ENCODE measurements at regions not wholly inside any gene's neighbourhood (a gene's known extent, or its start where the extent isn't known, plus 50 kb on each side); places are given as distances from the start of the nearest gene placed in this dataset.
"Not testable (repeated sequence)": the region's sequence is repeated elsewhere in the genome, so short reads cannot be mapped to it uniquely, and the experiment has no call there.

GRCh38 chr5:82437565-82437964 lies 159.4 kb upstream of the RPS23 start:
- H3K4me3 ChIP-seq, H3K27me3 ChIP-seq, H3K9me3 ChIP-seq, DNase-seq, H3K36me3 ChIP-seq: not testable (repeated sequence)

GRCh38 chr5:82436291-82436690 lies 158.1 kb upstream of the RPS23 start:
- Histone ChIP-seq H3K27me3 (no peaks in the 10 kb centered on the region), H3K36me3 (no peaks in the 10 kb centered on the region), H3K4me3 (no peak overlapping the region), H3K9me3 (peaks cover 3% of the 10 kb centered on the region)
- DNase-seq: no peak

GRCh38 chr5:82434696-82435660 lies 156.8 kb upstream of the RPS23 start:
- not testable (repeated sequence) for H3K4me3 ChIP-seq, H3K9me3 ChIP-seq, DNase-seq, H3K27me3 ChIP-seq, H3K36me3 ChIP-seq

DNA sequence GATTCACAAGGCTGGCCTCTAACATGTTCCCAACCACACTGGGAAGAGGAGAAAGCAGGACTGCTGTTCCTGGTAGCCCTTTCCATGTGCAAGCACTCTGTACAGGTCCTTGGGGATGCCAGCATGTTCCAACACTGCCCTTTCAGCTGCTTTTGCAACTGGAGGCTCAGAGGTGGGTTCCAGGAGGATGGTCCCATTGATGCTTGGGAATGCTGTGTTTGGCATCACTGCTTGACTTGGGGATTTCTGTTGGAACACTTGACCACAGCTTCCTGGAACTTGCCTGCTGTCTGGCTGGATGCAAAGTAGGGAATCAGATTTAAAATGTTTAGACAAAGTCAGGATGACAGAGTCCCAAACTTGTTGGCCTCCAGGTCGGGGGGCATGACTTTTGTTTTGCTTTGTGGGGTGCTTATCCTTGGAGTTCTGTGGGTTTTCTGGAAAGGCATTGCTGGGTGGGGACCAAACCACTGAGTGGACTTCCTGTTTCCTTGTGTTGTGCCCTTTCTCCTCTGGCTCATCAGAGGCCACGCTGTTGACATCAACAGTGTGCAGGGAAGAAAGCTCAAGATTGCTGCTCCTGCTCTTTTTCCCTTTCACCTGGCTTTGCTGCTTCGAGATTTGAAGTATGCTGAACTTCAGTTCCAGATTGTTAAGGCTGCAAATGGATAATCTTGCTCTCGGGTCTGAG lies 148.5 kb upstream of the RPS23 start:
- H3K9me3 ChIP-seq: 0 out of 2 replicates have a peak, but pooled peaks cover 3% of the 10 kb centered on the region
- no peak for DNase-seq
- H3K4me3 ChIP-seq: no peak overlapping the region
- H3K36me3 ChIP-seq: no peaks in the 10 kb centered on the region
- H3K27me3 ChIP-seq: no peaks in the 10 kb centered on the region

GRCh38 chr5:82425591-82425990 lies 147.4 kb upstream of the RPS23 start:
- peak; percentile 69 for DNase-seq
- Histone ChIP-seq H3K9me3 (0 out of 2 replicates have a peak, but pooled peaks cover 3% of the 10 kb centered on the region), H3K27me3 (no peaks in the 10 kb centered on the region), H3K36me3 (no peaks in the 10 kb centered on the region), H3K4me3 (no peak overlapping the region)

DNA sequence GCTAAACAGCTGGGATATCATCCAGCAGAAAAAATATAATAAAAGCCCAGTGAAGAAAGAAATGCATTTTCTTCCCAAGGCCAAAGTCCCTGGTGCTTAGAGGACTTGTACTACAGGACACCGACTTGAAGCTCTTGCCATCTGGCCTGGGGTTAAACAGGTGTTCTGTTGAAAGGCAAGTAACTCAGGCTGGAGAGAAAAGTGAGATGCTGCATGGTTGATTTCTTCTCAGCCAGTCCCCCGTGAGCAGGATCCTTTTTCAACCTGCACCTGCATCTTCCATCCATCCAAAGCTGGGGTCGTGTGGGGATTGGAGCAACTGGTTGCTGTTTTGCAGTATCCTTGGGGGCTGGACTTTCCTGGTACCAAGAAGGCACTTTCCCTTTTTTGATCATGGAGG lies 146.1 kb upstream of the RPS23 start:
- no peaks in the 10 kb centered on the region for H3K36me3 ChIP-seq
- no peak overlapping the region for H3K4me3 ChIP-seq
- no peaks in the 10 kb centered on the region for H3K27me3 ChIP-seq
- 0 out of 2 replicates have a peak, but pooled peaks cover 3% of the 10 kb centered on the region for H3K9me3 ChIP-seq
- DNase-seq: no peak

GRCh38 chr5:82422751-82423181 lies 144.6 kb upstream of the RPS23 start:
- no peaks in the 10 kb centered on the region for H3K27me3 ChIP-seq
- no peak for DNase-seq
- no peaks in the 10 kb centered on the region for H3K36me3 ChIP-seq
- no peak overlapping the region for H3K4me3 ChIP-seq
- 0 out of 2 replicates have a peak, but pooled peaks cover 3% of the 10 kb centered on the region for H3K9me3 ChIP-seq

DNA sequence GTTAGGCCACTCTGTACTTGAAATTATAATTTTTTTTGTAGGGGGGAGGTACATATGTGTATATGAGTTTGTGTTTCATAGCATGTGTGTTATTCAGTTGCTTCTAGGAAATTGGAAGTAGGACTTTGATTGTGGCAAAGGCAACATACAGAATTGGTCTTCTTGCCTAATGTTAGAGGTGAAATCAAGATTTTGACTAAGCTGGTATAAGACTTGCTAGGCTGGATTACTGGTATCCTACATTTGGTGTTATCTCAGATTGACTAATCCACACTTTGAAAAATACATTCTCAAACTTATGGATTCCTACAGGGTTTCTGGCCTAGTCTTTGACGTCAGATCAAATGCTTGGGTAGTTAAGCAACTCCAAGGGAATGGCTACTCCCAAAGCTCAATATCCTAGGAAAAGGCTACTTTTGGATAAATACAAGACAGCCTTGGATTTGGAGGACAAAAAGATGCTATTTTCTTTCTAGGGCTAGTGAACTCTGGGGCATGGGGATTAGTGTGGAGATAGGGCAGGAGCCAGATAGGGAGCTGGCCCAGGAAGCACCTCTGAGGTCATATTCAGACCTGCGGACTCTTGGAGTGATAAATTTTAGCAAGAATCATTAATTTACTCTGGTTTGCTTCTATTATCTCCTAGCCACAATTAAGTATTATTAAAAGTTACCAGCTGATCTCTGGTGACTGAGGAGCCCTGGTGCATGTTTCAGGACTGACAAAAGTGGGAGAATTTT lies 144.0 kb upstream of the RPS23 start:
- Histone ChIP-seq H3K4me3 (no peak overlapping the region), H3K27me3 (no peaks in the 10 kb centered on the region), H3K36me3 (no peaks in the 10 kb centered on the region), H3K9me3 (0 out of 2 replicates have a peak, but pooled peaks cover 3% of the 10 kb centered on the region)
- no peak for DNase-seq

DNA sequence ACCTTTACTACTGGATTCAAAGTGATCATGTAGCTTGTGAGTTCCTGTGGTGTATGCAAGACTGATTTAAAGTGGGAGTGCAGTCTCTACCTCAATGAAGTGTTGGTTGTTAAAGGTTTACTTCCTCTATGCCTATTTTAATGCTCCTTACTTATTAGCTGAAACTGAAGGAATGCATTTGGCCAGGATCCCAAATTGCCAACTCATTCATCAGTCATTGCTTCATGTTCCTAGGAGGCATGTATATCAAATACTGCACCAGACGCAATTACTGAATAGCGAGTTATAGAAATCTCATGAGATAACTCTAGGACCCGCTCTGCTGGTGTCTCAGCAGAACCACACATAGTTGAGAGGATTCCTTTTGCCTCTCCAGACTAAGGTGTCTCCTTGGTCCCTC lies 143.0 kb upstream of the RPS23 start:
- Histone ChIP-seq H3K4me3 (no peak overlapping the region), H3K36me3 (no peaks in the 10 kb centered on the region), H3K27me3 (no peaks in the 10 kb centered on the region), H3K9me3 (0 out of 2 replicates have a peak, but pooled peaks cover 3% of the 10 kb centered on the region)
- DNase-seq: peak; percentile 75

DNA sequence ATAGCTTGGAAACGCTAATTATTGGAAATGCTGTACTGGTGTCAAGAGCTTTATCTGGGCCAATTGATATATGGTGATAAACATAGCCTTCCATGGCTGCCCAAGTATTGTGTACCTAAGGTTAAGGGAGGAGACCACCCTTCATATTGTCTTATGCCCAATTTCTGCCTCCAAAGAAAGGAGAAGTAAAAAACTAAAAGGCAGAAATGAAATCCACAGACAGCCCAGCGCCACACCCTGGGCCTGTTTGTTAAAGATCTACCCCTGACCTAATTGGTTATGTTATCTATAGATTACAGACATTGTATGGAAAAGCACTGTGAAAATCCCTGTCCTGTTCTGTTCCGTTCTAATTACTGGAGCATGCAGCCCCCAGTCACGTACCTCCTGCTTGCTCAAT lies 142.4 kb upstream of the RPS23 start:
- not testable (repeated sequence) for H3K4me3 ChIP-seq, H3K27me3 ChIP-seq, H3K36me3 ChIP-seq, H3K9me3 ChIP-seq, DNase-seq

DNA sequence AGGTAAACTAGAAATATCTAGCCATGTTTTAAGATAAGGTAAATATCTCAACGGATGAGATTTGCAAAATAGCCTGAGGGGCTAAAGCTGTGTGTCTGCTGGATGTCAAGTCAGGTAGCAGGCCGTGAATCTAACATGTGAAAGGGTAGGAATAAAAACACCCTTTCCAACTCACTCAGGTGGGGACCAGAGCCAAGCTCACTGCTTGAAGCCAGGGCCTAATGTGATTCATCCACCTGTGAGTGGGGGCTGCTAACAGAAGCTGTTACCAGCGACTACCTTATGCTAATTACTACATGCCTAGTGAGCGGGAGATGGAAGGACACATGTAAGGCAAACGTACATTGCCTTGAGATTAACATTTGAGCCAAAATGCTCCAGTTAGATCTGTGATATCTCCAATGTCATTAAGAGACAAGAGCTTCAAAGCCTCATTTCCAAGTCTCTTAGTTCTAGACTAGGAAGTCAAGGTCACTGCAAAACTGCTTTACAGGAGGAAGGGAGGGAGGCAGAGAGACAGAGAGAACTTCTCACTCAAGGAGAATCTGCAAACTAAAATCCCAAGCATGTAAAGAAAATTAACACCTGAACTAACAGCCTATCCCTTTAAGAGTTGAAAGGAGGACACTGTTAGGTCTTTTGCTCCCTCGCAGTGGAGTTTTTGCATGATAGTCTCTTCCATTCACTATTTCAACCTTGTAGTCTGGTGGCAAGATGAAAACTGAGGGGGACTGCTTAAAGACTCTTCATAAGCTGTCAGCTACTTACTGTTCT lies 141.6 kb upstream of the RPS23 start:
- H3K27me3 ChIP-seq: no peaks in the 10 kb centered on the region

DNA sequence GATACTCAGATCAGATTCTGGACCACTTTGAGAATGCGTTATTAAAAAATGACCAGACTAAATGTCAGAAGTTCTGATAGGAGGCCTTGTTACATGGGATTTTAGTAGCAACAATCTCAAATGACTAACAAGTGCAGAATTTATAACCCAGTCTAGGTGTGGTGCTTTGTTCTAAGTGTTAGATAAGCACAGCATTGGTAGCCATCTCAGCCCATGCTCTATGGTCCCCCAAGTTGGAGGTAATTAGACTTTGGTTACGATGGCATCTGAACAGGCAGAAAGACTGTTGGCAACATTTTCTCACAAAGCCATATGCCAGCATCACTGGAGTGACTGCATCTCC lies 140.4 kb upstream of the RPS23 start:
- H3K4me3 ChIP-seq: no peak overlapping the region
- no peaks in the 10 kb centered on the region for H3K36me3 ChIP-seq
- no peak for DNase-seq

More for the DNA sequence above, 141.6 kb upstream of the RPS23 start:
- no peak overlapping the region for H3K4me3 ChIP-seq
- H3K36me3 ChIP-seq: no peaks in the 10 kb centered on the region
- no peak for DNase-seq
- no peaks in the 10 kb centered on the region for H3K9me3 ChIP-seq

DNA sequence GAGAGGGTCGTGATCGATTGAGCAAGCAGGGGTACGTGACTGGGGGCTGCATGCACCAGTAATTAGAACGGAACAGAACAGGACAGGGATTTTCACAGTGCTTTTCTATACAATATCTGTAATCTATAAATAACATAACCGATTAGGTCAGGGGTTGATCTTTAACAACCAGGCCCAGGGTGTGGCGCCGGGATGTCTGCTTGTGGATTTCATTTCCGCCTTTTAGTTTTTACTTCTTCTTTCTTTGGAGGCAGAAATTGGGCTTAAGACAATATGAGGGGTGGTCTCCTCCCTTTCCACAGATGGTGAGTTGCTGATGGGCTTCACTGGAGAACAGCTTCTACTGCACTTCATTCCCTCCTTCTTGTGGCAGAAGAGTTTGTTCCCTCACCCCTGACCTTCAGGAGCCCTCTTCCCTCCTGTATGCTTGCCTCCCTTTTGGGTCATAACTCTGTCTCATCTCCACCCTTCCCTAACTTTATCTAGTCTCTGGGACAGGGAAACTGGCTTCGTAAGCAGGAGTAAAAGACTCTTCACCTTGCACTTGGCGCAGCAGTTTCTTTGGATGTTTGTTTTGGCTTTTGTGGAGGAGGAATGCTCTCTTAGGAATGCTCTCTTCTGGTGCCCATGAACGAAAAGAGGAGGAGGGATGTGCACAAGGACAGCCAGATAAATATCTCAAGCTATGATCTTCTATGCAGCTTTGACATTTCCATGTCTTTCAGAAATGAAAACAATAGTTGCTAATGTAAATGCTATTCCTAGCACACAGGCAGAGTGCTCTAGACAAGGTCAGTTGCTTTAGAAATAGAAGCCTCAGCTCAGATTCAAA lies 139.8 kb upstream of the RPS23 start:
- H3K36me3 ChIP-seq: no peaks in the 10 kb centered on the region
- no peaks in the 10 kb centered on the region for H3K27me3 ChIP-seq
- no peak for DNase-seq
- no peaks in the 10 kb centered on the region for H3K9me3 ChIP-seq
- H3K4me3 ChIP-seq: no peak overlapping the region

More for the DNA sequence above, 140.4 kb upstream of the RPS23 start:
- no peaks in the 10 kb centered on the region for H3K27me3 ChIP-seq
- no peaks in the 10 kb centered on the region for H3K9me3 ChIP-seq

DNA sequence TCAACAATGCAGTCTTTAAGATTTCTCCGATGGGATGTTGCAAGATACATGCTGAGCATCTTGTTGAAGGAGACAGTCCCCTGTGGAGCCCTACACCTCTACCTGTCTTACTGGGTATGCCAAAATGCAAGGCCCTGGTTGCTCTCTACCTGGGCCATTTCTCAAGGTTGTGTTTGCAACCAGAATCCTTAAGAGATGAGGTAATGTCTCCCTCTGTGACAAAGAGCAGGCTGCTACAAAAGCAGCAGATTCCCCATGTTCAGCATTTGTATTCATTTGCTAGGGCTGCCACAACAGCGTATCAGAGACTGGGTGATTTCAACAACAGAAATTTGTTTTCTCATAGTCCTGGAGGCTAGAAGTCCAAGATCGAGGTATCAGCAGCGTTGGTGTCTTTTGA lies 138.4 kb upstream of the RPS23 start:
- Histone ChIP-seq H3K9me3 (no peaks in the 10 kb centered on the region), H3K36me3 (no peaks in the 10 kb centered on the region), H3K4me3 (no peak overlapping the region), H3K27me3 (no peaks in the 10 kb centered on the region)
- no peak for DNase-seq

GRCh38 chr5:82414041-82414388 lies 135.9 kb upstream of the RPS23 start:
- DNase-seq: no peak
- H3K9me3 ChIP-seq: no peaks in the 10 kb centered on the region

More at GRCh38 chr5:82414041-82414388, 135.9 kb upstream of the RPS23 start:
- no peaks in the 10 kb centered on the region for H3K36me3 ChIP-seq
- no peaks in the 10 kb centered on the region for H3K27me3 ChIP-seq
- H3K4me3 ChIP-seq: no peak overlapping the region

Measured in MG63 (cell line).